ENCODE measurements at regions not wholly inside any gene's neighbourhood (a gene's known extent, or its start where the extent isn't known, plus 50 kb on each side); places are given as distances from the start of the nearest gene placed in this dataset.

GRCh38 chr5:173542159-173542558 lies 74.3 kb downstream of the BOD1 start:
- Histone ChIP-seq H3K56ac (replicated peaks; ENCODE audit: insufficient read length, low read depth, low read length) (no peak overlapping the region), H3K23ac (ENCODE audit: insufficient read length) (no peak overlapping the region), H2AK5ac (ENCODE audit: low read depth, low read length) (no peak overlapping the region), H3K18ac (ENCODE audit: extremely low read depth, low read length) (no peak overlapping the region), H4K8ac (ENCODE audit: extremely low read depth, insufficient read depth, low read length) (no peak overlapping the region), H4K20me1 (replicated peaks in 1 of 2; ENCODE audit: control insufficient read depth in 1 of 2, insufficient read depth in 2 of 2, low read length in 2 of 2) (no peaks in the 10 kb centered on the region), H3K14ac (ENCODE audit: insufficient read length) (no peak overlapping the region), H3K9ac (replicated peaks in 1 of 4; ENCODE audit: extremely low read depth in 1 of 4, low read depth in 3 of 4, low read length in 3 of 4) (no peak overlapping the region), H2BK5ac (ENCODE audit: low read depth, low read length) (no peak overlapping the region), H3K9me3 (ENCODE audit: insufficient read depth in 2 of 2, low read depth in 1 of 2, low read length in 1 of 2) (no peaks in the 10 kb centered on the region), H3K23me2 (ENCODE audit: low read depth, low read length) (no peaks in the 10 kb centered on the region), H2BK120ac (replicated peaks; ENCODE audit: low read depth, low read length) (no peak overlapping the region), H2BK12ac (ENCODE audit: low read depth, low read length) (no peak overlapping the region), H3K79me2 (ENCODE audit: control insufficient read depth in 1 of 2, insufficient read depth in 2 of 2, low read length in 2 of 2) (no peaks in the 10 kb centered on the region), H3K27ac (ENCODE audit: low read depth, low read length) (no peak overlapping the region), H3K4me2 (ENCODE audit: insufficient read depth in 1 of 2, low read depth in 2 of 2, low read length in 2 of 2) (no peak overlapping the region), H2BK20ac (ENCODE audit: low read length) (no peak overlapping the region), H3K36me3 (ENCODE audit: control insufficient read depth in 2 of 4, insufficient read depth in 4 of 4, low read length in 3 of 4) (no peaks in the 10 kb centered on the region), H3K79me1 (ENCODE audit: low read depth, low read length) (no peaks in the 10 kb centered on the region), H2BK15ac (ENCODE audit: low read length) (no peak overlapping the region), H3K4me3 (ENCODE audit: extremely low read depth in 1 of 4, insufficient read depth in 2 of 4, low read depth in 3 of 4, low read length in 4 of 4) (no peak overlapping the region), H3K4ac (replicated peaks; ENCODE audit: insufficient read length, low read depth, low read length) (no peak overlapping the region), H4K5ac (ENCODE audit: insufficient read length, low read depth, low read length) (no peak overlapping the region), H2AFZ (ENCODE audit: low read length) (no peak overlapping the region), H3K27me3 (replicated peaks in 1 of 4; ENCODE audit: control insufficient read depth in 3 of 4, extremely low read depth in 1 of 4, insufficient read depth in 3 of 4, low read length in 3 of 4) (no peaks in the 10 kb centered on the region; a peak in 1 of 7 replicates), H4K91ac (replicated peaks; ENCODE audit: insufficient read length, low read length) (no peak overlapping the region), H3K4me1 (replicated peaks in 1 of 4; ENCODE audit: control insufficient read depth in 3 of 4, insufficient read depth in 4 of 4, low read length in 3 of 4) (no peaks in the 10 kb centered on the region)
- 77% methylated on average over 4 of the region's 4 CpGs; no CpG with 5 or more reads in 1 of the 2 experiments for WGBS, 2 experiments (ENCODE audit: extremely low coverage in 1 of 2, insufficient coverage in 1 of 2, insufficient read length in 1 of 2, insufficient replicate concordance in 2 of 2, low coverage in 1 of 2, low lambda C conversion rate in 2 of 2, missing lambda C conversion rate in 1 of 2)
- CTCF ChIA-PET (ENCODE audit: partially characterized antibody) = interaction anchor here (0.6 to 1.4 kb wide), 3 partner anchors 9 to 544 kb away, joined by 3 to 4 read pairs (median 4); no protein-coding TSS in a partner anchor
- POLR2A ChIA-PET (ENCODE audit: partially characterized antibody) = interaction anchor here (1.4 kb wide), 1 partner anchor 213 kb away, joined by 3 read pairs; no protein-coding TSS in a partner anchor
- TF ChIP-seq POLR2AphosphoS5 (IDR thresholded peaks at IDR 0.05; ENCODE audit: low read depth, low read length) = no peak
- TF ChIP-seq PHF8 (conservative IDR thresholded peaks at IDR 0.05; ENCODE audit: low read depth, low read length) = no peak
- no peak for TF ChIP-seq POLR2A (IDR thresholded peaks at IDR 0.05; ENCODE audit: control extremely low read depth in 1 of 2, low read depth in 2 of 2, low read length in 2 of 2)
- TF ChIP-seq EGR1 (IDR thresholded peaks at IDR 0.05; ENCODE audit: borderline replicate concordance, low read depth, low read length) = no peak
- FAIRE-seq (no peak), DNase-seq (ENCODE audit: low read depth in 1 of 2, low spot score in 2 of 2) (no peak)

All from H1 (cell line).